NT2/D1 (cell line): ENCODE measurements at regions not wholly inside any gene's neighbourhood (a gene's known extent, or its start where the extent isn't known, plus 50 kb on each side); places are given as distances from the start of the nearest gene placed in this dataset.

Experiments
- DNase-seq: peaks from one replicate; pipeline ENCODE4 v3.0.0-alpha.2; 2011; ENCODE audit warnings: low read depth, low spot score
- H3K27me3 ChIP-seq: 2 replicates; pipeline ENCODE4 v1.6.0; 2011; ENCODE audit warnings: mild to moderate bottlenecking; ENCODE audit not compliant: insufficient read length, insufficient read depth
- H3K36me3 ChIP-seq: 2 replicates; pipeline ENCODE4 v1.6.1; 2011; ENCODE audit warnings: mild to moderate bottlenecking, low read length, mixed read lengths; ENCODE audit not compliant: insufficient read depth, insufficient read length
- H3K4me1 ChIP-seq: 2 replicates; pipeline ENCODE4 v1.5.1; 2011; ENCODE audit not compliant: insufficient read depth, insufficient read length
- H3K4me3 ChIP-seq: 2 replicates; pipeline ENCODE4 v1.5.1; 2011; ENCODE audit warnings: low read depth; ENCODE audit not compliant: insufficient read length
- H3K9ac ChIP-seq: 2 replicates; pipeline ENCODE4 v1.6.0; 2011; ENCODE audit warnings: low read depth; ENCODE audit not compliant: insufficient read length
- H3K9me3 ChIP-seq: 2 replicates; pipeline ENCODE4 v1.5.1; 2011; ENCODE audit warnings: mild to moderate bottlenecking, low read length; ENCODE audit not compliant: insufficient read depth
- SUZ12 ChIP-seq: IDR thresholded peaks from 2 replicates; pipeline ENCODE4 v1.6.1; 2011; ENCODE audit not compliant: insufficient read length, insufficient read depth; ENCODE audit errors: extremely low read depth
- YY1 ChIP-seq: IDR thresholded peaks from 2 replicates; pipeline ENCODE4 v1.6.1; 2011; ENCODE audit not compliant: insufficient read length, insufficient read depth
- ZNF274 ChIP-seq: IDR thresholded peaks from 2 replicates; pipeline ENCODE4 v1.6.1; 2011; ENCODE audit warnings: mild to moderate bottlenecking, low read depth, low read length

DNA sequence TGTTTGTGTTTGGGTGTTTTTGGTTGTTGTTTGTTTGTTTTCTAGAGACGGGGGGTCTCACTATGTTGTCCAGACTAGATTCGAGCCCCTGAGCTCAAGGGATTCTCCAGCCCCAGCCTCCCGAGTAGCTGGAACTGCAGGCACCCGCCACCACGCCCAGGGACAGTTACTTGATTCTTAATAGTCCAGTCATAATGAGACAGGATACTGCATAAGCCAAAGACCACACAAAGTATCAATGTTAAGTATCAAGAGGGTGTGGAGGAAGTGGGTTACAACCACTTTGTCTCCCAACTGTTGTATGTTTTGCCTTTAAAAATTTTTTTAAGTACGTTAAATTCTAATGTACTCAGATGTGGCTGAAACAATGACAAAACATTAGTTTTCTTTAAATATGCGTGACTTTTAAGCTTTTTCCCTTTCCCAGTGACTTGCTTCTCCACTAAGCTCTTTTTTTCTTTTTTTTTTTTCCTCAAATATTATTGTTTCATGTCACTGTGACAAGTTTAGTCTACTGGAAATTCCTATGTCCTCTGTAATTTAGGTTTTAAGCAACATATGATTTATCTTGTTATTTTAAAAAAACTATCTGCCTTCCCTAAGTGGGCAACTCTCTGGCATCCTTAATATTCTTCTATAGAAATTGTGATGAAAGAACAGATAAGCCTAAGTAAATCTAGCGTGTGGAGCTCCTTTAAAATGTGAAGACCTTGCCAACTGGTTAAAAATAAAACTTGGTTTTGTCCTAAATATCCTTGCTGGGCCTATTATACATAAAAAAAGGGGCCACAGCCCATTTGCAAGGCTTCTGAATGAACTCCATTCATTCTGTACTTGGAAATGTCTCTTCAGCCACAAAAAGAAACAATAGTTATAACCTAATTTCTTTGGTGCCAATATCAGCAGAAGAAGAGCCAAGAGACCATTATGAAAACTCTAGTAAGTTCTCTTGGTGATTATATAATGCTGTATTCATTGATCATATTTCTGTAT, 56.2 kb upstream of the DPH5 start:
- no peaks in the 10 kb centered on the region for H3K27me3 ChIP-seq
- H3K4me1 ChIP-seq, result no peaks in the 10 kb centered on the region
- no peak overlapping the region for H3K4me3 ChIP-seq
- H3K36me3 ChIP-seq, result peaks cover 14% of the 10 kb centered on the region
- H3K9me3 ChIP-seq, result no peaks in the 10 kb centered on the region
- TF ChIP-seq YY1, result no peak
- TF ChIP-seq ZNF274, result no peak
- TF ChIP-seq SUZ12, result no peak
- no peak for DNase-seq
- H3K9ac ChIP-seq, result no peak overlapping the region

- no peak overlapping the region for H3K4me3 ChIP-seq
- H3K27me3 ChIP-seq, result no peaks in the 10 kb centered on the region
- no peak for DNase-seq
- H3K9ac ChIP-seq, result no peak overlapping the region
- TF ChIP-seq YY1, result no peak
- no peak for TF ChIP-seq SUZ12
- no peak for TF ChIP-seq ZNF274
- H3K9me3 ChIP-seq, result no peaks in the 10 kb centered on the region
- peaks cover 21% of the 10 kb centered on the region for H3K36me3 ChIP-seq
- no peaks in the 10 kb centered on the region for H3K4me1 ChIP-seq
Observed at GRCh38 chr1:101080859-101081258, 55.3 kb upstream of the DPH5 start.

DNA sequence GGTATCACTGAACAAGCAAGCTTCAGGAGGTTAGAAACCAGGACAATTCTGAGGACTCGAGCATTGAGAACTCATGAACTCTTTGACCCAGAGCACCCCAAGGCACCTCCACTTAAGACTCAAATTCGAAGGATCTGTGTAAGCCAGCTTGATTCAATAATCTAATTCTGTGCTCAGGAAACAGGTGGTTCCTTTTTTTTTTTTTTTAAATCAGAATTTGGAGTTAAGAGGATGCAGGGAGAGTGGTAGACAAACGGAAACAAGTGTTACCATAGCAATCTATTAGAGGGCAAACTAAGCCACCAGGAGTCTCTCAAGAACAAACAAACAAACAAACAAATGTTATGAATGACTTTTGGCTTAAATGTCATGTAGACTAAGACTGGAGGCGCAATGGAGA, 53.8 kb upstream of the DPH5 start:
- TF ChIP-seq SUZ12, result no peak
- TF ChIP-seq YY1, result no peak
- no peak for TF ChIP-seq ZNF274
- Histone ChIP-seq H3K4me1 (no peaks in the 10 kb centered on the region), H3K27me3 (no peaks in the 10 kb centered on the region), H3K9ac (no peak overlapping the region), H3K36me3 (peaks cover 27% of the 10 kb centered on the region), H3K9me3 (no peaks in the 10 kb centered on the region), H3K4me3 (no peak overlapping the region)
- DNase-seq, result no peak

DNA sequence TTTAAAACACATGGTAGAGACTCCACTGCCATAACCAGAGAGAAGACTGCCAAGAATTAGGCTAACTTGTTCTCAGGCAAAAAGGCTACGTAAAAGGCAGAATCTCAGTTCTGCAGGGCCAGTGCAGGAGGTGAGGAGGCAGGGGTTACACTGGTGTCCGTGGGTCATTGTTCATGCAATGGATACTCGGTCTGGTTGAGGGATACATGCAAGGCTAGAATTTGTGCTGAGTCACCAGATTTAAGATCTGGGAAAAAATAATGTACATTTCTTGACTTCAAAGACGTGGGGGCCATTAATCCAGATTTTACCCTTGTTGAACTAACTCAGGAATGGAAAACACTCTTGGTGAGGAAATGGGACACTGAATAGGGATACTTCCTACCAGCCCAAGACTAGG, 52.3 kb upstream of the DPH5 start:
- no peak overlapping the region for H3K4me3 ChIP-seq
- H3K9ac ChIP-seq, result no peak overlapping the region
- H3K4me1 ChIP-seq, result no peaks in the 10 kb centered on the region
- TF ChIP-seq SUZ12 (no peak), YY1 (no peak), ZNF274 (no peak)
- H3K9me3 ChIP-seq, result no peaks in the 10 kb centered on the region
- DNase-seq, result no peak
- peaks cover 27% of the 10 kb centered on the region for H3K36me3 ChIP-seq
- no peaks in the 10 kb centered on the region for H3K27me3 ChIP-seq

DNA sequence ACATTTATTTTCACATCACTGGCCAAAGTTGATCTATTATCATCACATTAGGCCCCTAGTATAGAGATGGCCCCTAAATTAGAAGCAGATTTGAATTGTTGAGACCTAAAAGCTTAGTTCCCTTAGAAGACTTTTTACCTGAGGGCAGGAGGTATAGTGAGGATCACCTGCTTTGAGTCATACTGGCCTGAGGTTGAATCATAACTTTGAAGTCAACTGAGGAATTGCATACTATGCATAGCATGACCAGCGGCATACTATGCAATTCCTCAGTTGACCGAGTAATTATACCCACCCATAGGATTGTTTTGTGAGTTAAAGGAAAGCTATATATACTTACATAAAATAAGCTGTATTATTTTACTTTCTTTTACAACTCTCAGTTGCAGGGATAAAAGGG, 50.3 kb upstream of the DPH5 start:
- Histone ChIP-seq H3K4me3 (no peak overlapping the region), H3K27me3 (no peaks in the 10 kb centered on the region), H3K36me3 (peaks cover 26% of the 10 kb centered on the region), H3K4me1 (no peaks in the 10 kb centered on the region), H3K9me3 (no peaks in the 10 kb centered on the region), H3K9ac (no peak overlapping the region)
- TF ChIP-seq YY1 (no peak), SUZ12 (no peak), ZNF274 (no peak)
- DNase-seq, result no peak
